Astrocyte (in vitro differentiated cells and primary cell): ENCODE measurements at regions not wholly inside any gene's neighbourhood (a gene's known extent, or its start where the extent isn't known, plus 50 kb on each side); places are given as distances from the start of the nearest gene placed in this dataset.
"Not testable (repeated sequence)": the region's sequence is repeated elsewhere in the genome, so short reads cannot be mapped to it uniquely, and the experiment has no call there.

ENCODE experiments used
- EZH2 ChIP-seq: IDR thresholded peaks from 2 replicates; pipeline ENCODE4 v1.6.1; 2012; ENCODE audit warnings: mild to moderate bottlenecking, low read length, inconsistent platforms; ENCODE audit not compliant: insufficient read depth
- TF ChIP-seq, protein P1 (sequence below): IDR thresholded peaks from 2 replicates; pipeline ENCODE4 v1.5.1; 2011; ENCODE audit warnings: low read depth, mild to moderate bottlenecking, inconsistent platforms, low read length, moderate library complexity; ENCODE audit not compliant: insufficient read depth

DNA sequence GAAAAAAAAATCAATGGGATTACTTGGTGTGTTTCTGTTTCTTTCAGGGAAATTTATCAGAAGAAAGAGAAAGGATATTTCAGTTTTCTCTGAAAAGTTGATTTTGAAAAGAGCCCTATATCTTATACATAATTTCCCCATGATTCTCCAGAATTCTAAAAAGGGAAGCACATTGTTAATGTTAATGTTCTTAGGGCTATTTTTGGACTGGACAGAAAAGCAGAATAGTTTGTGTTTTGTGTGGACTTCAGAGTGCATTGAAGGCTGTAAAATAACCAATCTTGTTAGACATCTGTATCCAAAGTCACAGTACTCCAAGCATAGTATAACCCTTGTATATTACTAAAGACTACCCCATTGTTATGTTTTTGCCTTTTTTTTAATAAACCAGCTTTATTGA is 130.3 kb downstream of the SEPTIN7 start:
- TF ChIP-seq, protein P1, sequence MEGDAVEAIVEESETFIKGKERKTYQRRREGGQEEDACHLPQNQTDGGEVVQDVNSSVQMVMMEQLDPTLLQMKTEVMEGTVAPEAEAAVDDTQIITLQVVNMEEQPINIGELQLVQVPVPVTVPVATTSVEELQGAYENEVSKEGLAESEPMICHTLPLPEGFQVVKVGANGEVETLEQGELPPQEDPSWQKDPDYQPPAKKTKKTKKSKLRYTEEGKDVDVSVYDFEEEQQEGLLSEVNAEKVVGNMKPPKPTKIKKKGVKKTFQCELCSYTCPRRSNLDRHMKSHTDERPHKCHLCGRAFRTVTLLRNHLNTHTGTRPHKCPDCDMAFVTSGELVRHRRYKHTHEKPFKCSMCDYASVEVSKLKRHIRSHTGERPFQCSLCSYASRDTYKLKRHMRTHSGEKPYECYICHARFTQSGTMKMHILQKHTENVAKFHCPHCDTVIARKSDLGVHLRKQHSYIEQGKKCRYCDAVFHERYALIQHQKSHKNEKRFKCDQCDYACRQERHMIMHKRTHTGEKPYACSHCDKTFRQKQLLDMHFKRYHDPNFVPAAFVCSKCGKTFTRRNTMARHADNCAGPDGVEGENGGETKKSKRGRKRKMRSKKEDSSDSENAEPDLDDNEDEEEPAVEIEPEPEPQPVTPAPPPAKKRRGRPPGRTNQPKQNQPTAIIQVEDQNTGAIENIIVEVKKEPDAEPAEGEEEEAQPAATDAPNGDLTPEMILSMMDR, result not testable (repeated sequence)
- TF ChIP-seq EZH2, result not testable (repeated sequence)
